Neural cell (in vitro differentiated cells): ENCODE measurements at regions not wholly inside any gene's neighbourhood (a gene's known extent, or its start where the extent isn't known, plus 50 kb on each side); places are given as distances from the start of the nearest gene placed in this dataset.

Source experiments
- H2AFZ ChIP-seq: fragments of 200-600, 300-800 bp; sonication (generic), shearing (Covaris generic); 2 replicates; pipeline ENCODE4 v1.6.0; 2014; ENCODE audit warnings: low read depth, mild to moderate bottlenecking, antibody characterized with exemption, low read length, moderate library complexity
- H3F3A ChIP-seq: fragments of 200-600 bp; shearing (Covaris generic); 2 replicates; pipeline ENCODE4 v1.6.1; 2016; ENCODE audit warnings: mild to moderate bottlenecking, moderate library complexity, mixed read lengths, antibody characterized with exemption, low read length; ENCODE audit not compliant: insufficient read depth, poor library complexity, severe bottlenecking
- H3K27ac ChIP-seq: fragments of 200-600, 300-800 bp; sonication (generic), shearing (Covaris generic); 2 replicates; pipeline ENCODE4 v1.5.1; 2014; ENCODE audit warnings: mild to moderate bottlenecking, low read length, moderate library complexity
- H3K27me3 ChIP-seq: fragments of 300-800, 200-600 bp; sonication (generic), shearing (Covaris generic); 2 replicates; pipeline ENCODE4 v1.6.0; 2014; ENCODE audit warnings: mild to moderate bottlenecking, low read depth, low read length, moderate library complexity; ENCODE audit not compliant: insufficient read depth
- H3K36me3 ChIP-seq: fragments of 300-800, 200-600 bp; sonication (generic), shearing (Covaris generic); 2 replicates; pipeline ENCODE4 v1.5.1; 2014; ENCODE audit warnings: mild to moderate bottlenecking, antibody characterized with exemption, low read length, moderate library complexity; ENCODE audit not compliant: insufficient read depth
- H3K4me2 ChIP-seq: fragments of 300-800, 200-600 bp; sonication (generic), shearing (Covaris generic); 2 replicates; pipeline ENCODE4 v1.6.0; 2014; ENCODE audit warnings: mild to moderate bottlenecking, low read length
- H3K4me3 ChIP-seq: fragments of 300-800, 200-600 bp; sonication (generic), shearing (Covaris generic); 2 replicates; pipeline ENCODE4 v1.5.1; 2014; ENCODE audit warnings: mild to moderate bottlenecking, low read length, moderate library complexity
- H3K79me2 ChIP-seq: fragments of 200-600 bp; shearing (Covaris generic); replicated peaks from 2 replicates; pipeline ENCODE4 v1.6.0; 2014; ENCODE audit warnings: mild to moderate bottlenecking, low read length, moderate library complexity; ENCODE audit not compliant: insufficient read depth
- H3K9ac ChIP-seq: fragments of 300-800, 200-600 bp; sonication (generic), shearing (Covaris generic); 2 replicates; pipeline ENCODE4 v1.6.1; 2016; ENCODE audit warnings: mild to moderate bottlenecking, low read length, mixed read lengths
- H3K9me2 ChIP-seq: fragments of 200-600 bp; shearing (Covaris generic); 2 replicates; pipeline ENCODE4 v1.6.1; 2016; ENCODE audit warnings: mild to moderate bottlenecking, low read length, mixed read lengths; ENCODE audit not compliant: insufficient read depth
- H3K9me3 ChIP-seq: fragments of 200-600, 300-800 bp; sonication (generic), shearing (Covaris generic); 2 replicates; pipeline ENCODE4 v1.6.1; 2016; ENCODE audit warnings: mild to moderate bottlenecking, mixed run types, low read length, moderate library complexity, mixed read lengths
- H4K20me1 ChIP-seq: fragments of 200-600 bp; shearing (Covaris generic); 2 replicates; pipeline ENCODE4 v1.6.1; 2016; ENCODE audit warnings: mild to moderate bottlenecking, mixed run types; ENCODE audit not compliant: insufficient read depth
- CTCF ChIP-seq: fragments of 450-650 bp; IDR thresholded peaks from 2 replicates; pipeline ENCODE4 v1.5.1; 2014; ENCODE audit warnings: antibody characterized with exemption, mild to moderate bottlenecking, moderate library complexity; ENCODE audit not compliant: poor library complexity, severe bottlenecking
- EP300 ChIP-seq: fragments of 450-650 bp; conservative IDR thresholded peaks from 2 replicates; pipeline ENCODE4 v1.6.1; 2014; ENCODE audit warnings: antibody characterized with exemption, mild to moderate bottlenecking, moderate library complexity; ENCODE audit not compliant: poor library complexity, severe bottlenecking
- EZH2 ChIP-seq: fragments of 200-600, 300-800 bp; shearing (Covaris generic), sonication (generic); IDR thresholded peaks from 2 replicates; pipeline ENCODE4 v1.6.1; 2014; ENCODE audit warnings: antibody characterized with exemption, low read length, borderline replicate concordance, mild to moderate bottlenecking; ENCODE audit not compliant: insufficient read depth, poor library complexity, severe bottlenecking
- MXI1 ChIP-seq: fragments of 450-650 bp; conservative IDR thresholded peaks from 2 replicates; pipeline ENCODE4 v1.6.1; 2014; ENCODE audit warnings: antibody characterized with exemption, mild to moderate bottlenecking; ENCODE audit not compliant: poor library complexity, severe bottlenecking
- POLR2AphosphoS5 ChIP-seq: IDR thresholded peaks from 2 replicates; pipeline ENCODE4 v1.6.1; 2012
- RAD21 ChIP-seq: fragments of 450-650 bp; conservative IDR thresholded peaks from 2 replicates; pipeline ENCODE4 v1.6.1; 2014; ENCODE audit warnings: antibody characterized with exemption, mild to moderate bottlenecking, moderate library complexity
- REST ChIP-seq: IDR thresholded peaks from 2 replicates; pipeline ENCODE4 v1.6.1; 2012; ENCODE audit warnings: borderline replicate concordance
- SMC3 ChIP-seq: fragments of 450-650 bp; conservative IDR thresholded peaks from 2 replicates; pipeline ENCODE4 v1.6.1; 2014; ENCODE audit warnings: antibody characterized with exemption, mild to moderate bottlenecking, moderate library complexity; ENCODE audit not compliant: poor library complexity
- TAF1 ChIP-seq: IDR thresholded peaks from 2 replicates; pipeline ENCODE4 v1.6.1; 2012; ENCODE audit warnings: low read depth

GRCh38 chr5:93911609-93912008 lies 170.2 kb upstream of the POU5F2 start:
- H3K79me2 ChIP-seq = no peaks in the 10 kb centered on the region
- TF ChIP-seq EZH2 (no peak), REST (no peak), RAD21 (no peak), SMC3 (no peak), EP300 (no peak), POLR2AphosphoS5 (no peak), CTCF (no peak)
- H3K36me3 ChIP-seq = no peaks in the 10 kb centered on the region
- H3K27ac ChIP-seq = no peak overlapping the region
- H2AFZ ChIP-seq = no peak overlapping the region
- no peak overlapping the region for H3K4me2 ChIP-seq
- H3K27me3 ChIP-seq = no peaks in the 10 kb centered on the region
- H3K9me2 ChIP-seq = no peaks in the 10 kb centered on the region
- H3K9ac ChIP-seq = no peak overlapping the region
- H3K4me3 ChIP-seq = no peak overlapping the region
- H3K9me3 ChIP-seq = no peaks in the 10 kb centered on the region
- no peaks in the 10 kb centered on the region for H4K20me1 ChIP-seq
- H3F3A ChIP-seq = no peaks in the 10 kb centered on the region

GRCh38 chr5:93909356-93909755 lies 168.0 kb upstream of the POU5F2 start:
- no peaks in the 10 kb centered on the region for H3K36me3 ChIP-seq
- H2AFZ ChIP-seq = no peak overlapping the region
- no peak overlapping the region for H3K9ac ChIP-seq
- no peaks in the 10 kb centered on the region for H3F3A ChIP-seq
- no peak overlapping the region for H3K4me2 ChIP-seq
- H3K4me3 ChIP-seq = no peak overlapping the region
- no peak overlapping the region for H3K27ac ChIP-seq
- no peaks in the 10 kb centered on the region for H3K79me2 ChIP-seq
- H3K9me3 ChIP-seq = no peaks in the 10 kb centered on the region
- H3K9me2 ChIP-seq = no peaks in the 10 kb centered on the region
- H3K27me3 ChIP-seq = no peaks in the 10 kb centered on the region
- H4K20me1 ChIP-seq = no peaks in the 10 kb centered on the region
- no peak for TF ChIP-seq EZH2
- no peak for TF ChIP-seq REST
- TF ChIP-seq TAF1 = no peak
- no peak for TF ChIP-seq MXI1
- no peak for TF ChIP-seq CTCF
- no peak for TF ChIP-seq EP300
- TF ChIP-seq SMC3 = no peak
- TF ChIP-seq POLR2AphosphoS5 = no peak
